ENCODE measurements at regions not wholly inside any gene's neighbourhood (a gene's known extent, or its start where the extent isn't known, plus 50 kb on each side); places are given as distances from the start of the nearest gene placed in this dataset.

DNA sequence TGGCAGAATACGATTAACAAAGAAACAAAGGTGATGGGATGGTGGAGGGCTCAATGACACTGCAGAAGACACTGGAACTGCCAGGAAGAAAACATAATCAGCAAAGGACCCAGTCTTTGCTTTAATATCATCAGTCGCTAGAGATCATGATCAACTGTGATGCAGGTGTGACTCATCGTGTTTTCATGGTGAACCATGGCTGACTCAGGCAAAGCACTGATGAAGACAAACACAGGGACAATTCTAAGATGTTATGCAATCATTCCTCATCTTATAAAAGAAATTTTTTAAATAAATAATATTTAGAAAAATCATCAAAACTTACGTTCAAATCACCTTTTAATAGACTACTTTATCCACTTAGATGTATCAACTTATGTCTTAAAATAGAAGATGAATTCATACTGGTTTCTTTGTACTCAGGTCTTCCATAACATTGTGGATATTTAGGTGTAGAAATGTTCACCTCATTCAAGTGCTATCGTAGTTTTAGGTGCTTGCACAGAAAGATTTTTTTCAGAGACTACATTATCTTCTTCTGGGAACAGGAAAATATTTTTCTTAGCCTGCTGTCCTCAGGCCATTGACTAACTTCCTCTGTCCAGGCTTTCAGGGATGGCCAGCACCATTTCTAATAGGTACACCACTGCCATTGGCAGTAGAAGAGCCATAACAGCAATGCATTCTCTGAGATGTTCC lies 673.4 kb upstream of the MEF2C start:
- Histone ChIP-seq H3K9me3 (ENCODE audit: low read length) (no peaks in the 10 kb centered on the region), H3K9me2 (ENCODE audit: insufficient read depth, low read length) (no peaks in the 10 kb centered on the region), H3K4me1 (ENCODE audit: insufficient read depth, low read length, poor library complexity, severe bottlenecking) (no peaks in the 10 kb centered on the region), H3K4me2 (ENCODE audit: low read length) (no peak overlapping the region), H2AFZ (ENCODE audit: low read length) (no peak overlapping the region), H4K20me1 (ENCODE audit: insufficient read depth, low read length) (no peaks in the 10 kb centered on the region), H3K36me3 (ENCODE audit: insufficient read depth, low read length) (no peaks in the 10 kb centered on the region), H3K79me2 (ENCODE audit: insufficient read depth, low read depth, low read length) (no peaks in the 10 kb centered on the region), H3K27ac (ENCODE audit: low read depth, low read length, poor library complexity, severe bottlenecking) (no peak overlapping the region), H3K4me3 (ENCODE audit: low read depth, low read length, poor library complexity, severe bottlenecking) (no peak overlapping the region)
- CTCF ChIA-PET (ENCODE audit: unreplicated experiment) = no interaction called here
- intact Hi-C loops (cut with micrococcal nuclease; ENCODE audit: unreplicated experiment) = no loop called here
- POLR2A ChIA-PET = no interaction called here
- TF ChIP-seq, protein P1, sequence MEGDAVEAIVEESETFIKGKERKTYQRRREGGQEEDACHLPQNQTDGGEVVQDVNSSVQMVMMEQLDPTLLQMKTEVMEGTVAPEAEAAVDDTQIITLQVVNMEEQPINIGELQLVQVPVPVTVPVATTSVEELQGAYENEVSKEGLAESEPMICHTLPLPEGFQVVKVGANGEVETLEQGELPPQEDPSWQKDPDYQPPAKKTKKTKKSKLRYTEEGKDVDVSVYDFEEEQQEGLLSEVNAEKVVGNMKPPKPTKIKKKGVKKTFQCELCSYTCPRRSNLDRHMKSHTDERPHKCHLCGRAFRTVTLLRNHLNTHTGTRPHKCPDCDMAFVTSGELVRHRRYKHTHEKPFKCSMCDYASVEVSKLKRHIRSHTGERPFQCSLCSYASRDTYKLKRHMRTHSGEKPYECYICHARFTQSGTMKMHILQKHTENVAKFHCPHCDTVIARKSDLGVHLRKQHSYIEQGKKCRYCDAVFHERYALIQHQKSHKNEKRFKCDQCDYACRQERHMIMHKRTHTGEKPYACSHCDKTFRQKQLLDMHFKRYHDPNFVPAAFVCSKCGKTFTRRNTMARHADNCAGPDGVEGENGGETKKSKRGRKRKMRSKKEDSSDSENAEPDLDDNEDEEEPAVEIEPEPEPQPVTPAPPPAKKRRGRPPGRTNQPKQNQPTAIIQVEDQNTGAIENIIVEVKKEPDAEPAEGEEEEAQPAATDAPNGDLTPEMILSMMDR (conservative IDR thresholded peaks at IDR 0.05; ENCODE audit: low read length) = no peak
- DNase-seq (ENCODE audit: low spot score) = no peak
- no TSS peak for BruUV-seq (replicated peaks)

DNA sequence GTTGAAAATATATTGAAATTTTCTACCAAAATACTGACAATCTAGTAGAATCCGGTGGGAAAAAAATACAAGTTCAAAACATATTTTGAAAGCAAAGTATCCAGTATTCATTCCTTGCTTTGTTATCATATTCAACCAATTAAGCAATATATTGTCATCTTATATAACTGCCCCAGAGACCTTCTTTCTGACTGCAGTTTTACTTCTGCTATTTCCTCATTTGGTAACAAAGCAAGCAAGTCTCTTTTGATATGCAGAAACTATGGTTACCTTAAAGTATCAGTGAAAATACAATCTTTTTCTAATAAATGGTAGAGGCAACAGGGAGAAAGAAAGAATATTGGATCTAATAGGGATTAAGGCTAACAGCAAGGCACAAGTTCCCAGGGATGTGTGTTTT lies 663.7 kb upstream of the MEF2C start:
- TF ChIP-seq EZH2phosphoT487 (IDR thresholded peaks at IDR 0.05; ENCODE audit: borderline replicate concordance, low read depth, low read length) = no peak
- TF ChIP-seq, protein P1 (conservative IDR thresholded peaks at IDR 0.05; ENCODE audit: low read length) = no peak
- Histone ChIP-seq H3K36me3 (ENCODE audit: insufficient read depth, low read length) (no peaks in the 10 kb centered on the region), H3K9me2 (ENCODE audit: insufficient read depth, low read length) (no peaks in the 10 kb centered on the region), H3K27ac (ENCODE audit: low read depth, low read length, poor library complexity, severe bottlenecking) (no peak overlapping the region), H2AFZ (ENCODE audit: low read length) (no peak overlapping the region), H4K20me1 (ENCODE audit: insufficient read depth, low read length) (no peaks in the 10 kb centered on the region), H3K4me2 (ENCODE audit: low read length) (no peak overlapping the region), H3K79me2 (ENCODE audit: insufficient read depth, low read depth, low read length) (no peaks in the 10 kb centered on the region), H3K9me3 (ENCODE audit: low read length) (no peaks in the 10 kb centered on the region), H3K4me1 (ENCODE audit: insufficient read depth, low read length, poor library complexity, severe bottlenecking) (no peaks in the 10 kb centered on the region), H3K4me3 (ENCODE audit: low read depth, low read length, poor library complexity, severe bottlenecking) (no peak overlapping the region)
- BruUV-seq (replicated peaks) = no TSS peak
- POLR2A ChIA-PET = no interaction called here
- CTCF ChIA-PET (ENCODE audit: unreplicated experiment) = no interaction called here
- intact Hi-C loops (cut with micrococcal nuclease; ENCODE audit: unreplicated experiment) = no loop called here
- no peak for DNase-seq (ENCODE audit: low spot score)

- CTCF ChIA-PET (ENCODE audit: unreplicated experiment) = no interaction called here
- BruUV-seq (replicated peaks) = no TSS peak
Observed at GRCh38 chr5:89545626-89546025, 662.6 kb upstream of the MEF2C start.

More at GRCh38 chr5:89545626-89546025, 662.6 kb upstream of the MEF2C start:
- Histone ChIP-seq H3K79me2 (ENCODE audit: insufficient read depth, low read depth, low read length) (no peaks in the 10 kb centered on the region), H3K27ac (ENCODE audit: low read depth, low read length, poor library complexity, severe bottlenecking) (no peak overlapping the region), H3K9me3 (ENCODE audit: low read length) (no peaks in the 10 kb centered on the region), H3K4me2 (ENCODE audit: low read length) (no peak overlapping the region), H2AFZ (ENCODE audit: low read length) (no peak overlapping the region), H3K4me1 (ENCODE audit: insufficient read depth, low read length, poor library complexity, severe bottlenecking) (no peaks in the 10 kb centered on the region), H3K9me2 (ENCODE audit: insufficient read depth, low read length) (no peaks in the 10 kb centered on the region), H3K4me3 (ENCODE audit: low read depth, low read length, poor library complexity, severe bottlenecking) (no peak overlapping the region), H4K20me1 (ENCODE audit: insufficient read depth, low read length) (no peaks in the 10 kb centered on the region), H3K36me3 (ENCODE audit: insufficient read depth, low read length) (no peaks in the 10 kb centered on the region)
- TF ChIP-seq, protein P1 (conservative IDR thresholded peaks at IDR 0.05; ENCODE audit: low read length) = no peak
- no peak for TF ChIP-seq EZH2phosphoT487 (IDR thresholded peaks at IDR 0.05; ENCODE audit: borderline replicate concordance, low read depth, low read length)
- DNase-seq (ENCODE audit: low spot score) = no peak
- intact Hi-C loops (cut with micrococcal nuclease; ENCODE audit: unreplicated experiment) = no loop called here
- POLR2A ChIA-PET = no interaction called here

Measured in OCI-LY7 (cell line).